Fibroblast of lung (primary cell): ENCODE measurements at regions not wholly inside any gene's neighbourhood (a gene's known extent, or its start where the extent isn't known, plus 50 kb on each side); places are given as distances from the start of the nearest gene placed in this dataset.

ENCODE experiments used
- DNase-seq, 2 donors: peaks; one replicate each; pipeline versions ENCODE4 v3.0.0 to v3.0.0-alpha.2; 2010; ENCODE audit warnings: low read depth in 2 of 2
- H2AFZ ChIP-seq: 2 replicates; pipeline ENCODE4 v1.5.1; 2012; ENCODE audit warnings: low read length, control low read depth, inconsistent platforms
- H3K27ac ChIP-seq: 2 replicates; pipeline ENCODE4 v1.5.1; 2011; ENCODE audit warnings: low read length, control low read depth; ENCODE audit not compliant: insufficient read depth
- H3K27me3 ChIP-seq: 2 replicates; pipeline ENCODE4 v1.5.1; 2011; ENCODE audit warnings: mild to moderate bottlenecking, low read length; ENCODE audit not compliant: control insufficient read depth, insufficient read depth
- H3K36me3 ChIP-seq: 2 replicates; pipeline ENCODE4 v1.5.1; 2011; ENCODE audit warnings: low read length; ENCODE audit not compliant: control insufficient read depth, insufficient read depth
- H3K4me1 ChIP-seq: 2 replicates; pipeline ENCODE4 v1.5.1; 2011; ENCODE audit warnings: low read length; ENCODE audit not compliant: control insufficient read depth, insufficient read depth; ENCODE audit errors: extremely low read depth
- H3K4me2 ChIP-seq: 2 replicates; pipeline ENCODE4 v1.5.1; 2011; ENCODE audit warnings: low read length, control low read depth; ENCODE audit not compliant: insufficient read depth; ENCODE audit errors: extremely low read depth
- H3K4me3 ChIP-seq, 4 experiments: fragments of 200-600 bp in 1 of 4; sonication (generic) in 1 of 4; replicated peaks in 1 of 4; 2 replicates each; pipeline ENCODE4 v1.5.1; 2011 to 2016; ENCODE audit warnings: low read length in 4 of 4, low read depth in 3 of 4, mild to moderate bottlenecking in 3 of 4, control low read depth in 2 of 4, inconsistent platforms in 1 of 4, mixed read lengths in 1 of 4; ENCODE audit not compliant: insufficient read depth in 1 of 4; ENCODE audit errors: control extremely low read depth in 1 of 4
- H3K79me2 ChIP-seq: 2 replicates; pipeline ENCODE4 v1.5.1; 2012; ENCODE audit warnings: mild to moderate bottlenecking, low read length, inconsistent platforms; ENCODE audit not compliant: control insufficient read depth, insufficient read depth
- H3K9ac ChIP-seq: 2 replicates; pipeline ENCODE4 v1.5.1; 2011; ENCODE audit warnings: mild to moderate bottlenecking, low read length, control low read depth; ENCODE audit not compliant: insufficient read depth
- H3K9me3 ChIP-seq: 2 replicates; pipeline ENCODE4 v1.5.1; 2012; ENCODE audit warnings: low read depth, low read length; ENCODE audit not compliant: control insufficient read depth, insufficient read depth
- H4K20me1 ChIP-seq: 2 replicates; pipeline ENCODE4 v1.5.1; 2011; ENCODE audit warnings: low read length; ENCODE audit not compliant: control insufficient read depth, insufficient read depth; ENCODE audit errors: extremely low read depth
- CTCF ChIP-seq, 2 donors: IDR thresholded peaks in 1 of 2; conservative IDR thresholded peaks in 1 of 2; 1 replicate in 1 of 2; 2 replicates in 1 of 2; pipeline ENCODE4 v1.5.1; 2011 to 2012; ENCODE audit warnings: low read length in 2 of 2, control low read depth in 1 of 2, inconsistent platforms in 1 of 2, low read depth in 1 of 2, mild to moderate bottlenecking in 1 of 2
- EZH2 ChIP-seq: IDR thresholded peaks from 2 replicates; pipeline ENCODE4 v1.5.1; 2012; ENCODE audit warnings: low read length, control low read depth, mild to moderate bottlenecking; ENCODE audit errors: missing control alignments

- no peak overlapping the region for H2AFZ ChIP-seq
- H3K79me2 ChIP-seq = no peaks in the 10 kb centered on the region
- no peak overlapping the region for H3K27ac ChIP-seq
- no peak for TF ChIP-seq EZH2
- TF ChIP-seq CTCF (conservative IDR thresholded peaks at IDR 0.05 in 1 of 2, IDR thresholded peaks at IDR 0.05 in 1 of 2; ENCODE audit: low read depth in 1 of 2, low read length in 2 of 2) = no peak
- H3K9me3 ChIP-seq = no peaks in the 10 kb centered on the region
- no peaks in the 10 kb centered on the region for H4K20me1 ChIP-seq
- H3K9ac ChIP-seq = no peak overlapping the region
- no peaks in the 10 kb centered on the region for H3K27me3 ChIP-seq
- H3K4me3 ChIP-seq = no peak overlapping the region
- DNase-seq = no peak
- no peaks in the 10 kb centered on the region for H3K4me1 ChIP-seq
- H3K4me2 ChIP-seq = no peak overlapping the region
- H3K36me3 ChIP-seq = no peaks in the 10 kb centered on the region
Observed at GRCh38 chr6:40011844-40012243, 77.6 kb upstream of the MOCS1 start.

- no peaks in the 10 kb centered on the region for H3K36me3 ChIP-seq
- H3K27ac ChIP-seq = no peak overlapping the region
- H3K4me2 ChIP-seq = no peak overlapping the region
- DNase-seq = no peak
- no peaks in the 10 kb centered on the region for H4K20me1 ChIP-seq
- H3K9me3 ChIP-seq = no peaks in the 10 kb centered on the region
- H2AFZ ChIP-seq = no peak overlapping the region
- TF ChIP-seq CTCF (conservative IDR thresholded peaks at IDR 0.05 in 1 of 2, IDR thresholded peaks at IDR 0.05 in 1 of 2; ENCODE audit: low read depth in 1 of 2, low read length in 2 of 2) (no peak), EZH2 (no peak)
- H3K27me3 ChIP-seq = no peaks in the 10 kb centered on the region
- no peaks in the 10 kb centered on the region for H3K79me2 ChIP-seq
- no peaks in the 10 kb centered on the region for H3K4me1 ChIP-seq
- no peak overlapping the region for H3K4me3 ChIP-seq
- no peak overlapping the region for H3K9ac ChIP-seq
Observed at GRCh38 chr6:40000964-40001515, 66.8 kb upstream of the MOCS1 start.

- Histone ChIP-seq H3K27me3 (no peaks in the 10 kb centered on the region), H3K27ac (no peak overlapping the region), H3K9ac (no peak overlapping the region), H3K4me3 (no peak overlapping the region), H3K9me3 (no peaks in the 10 kb centered on the region), H2AFZ (no peak overlapping the region), H3K79me2 (no peaks in the 10 kb centered on the region), H3K4me1 (no peaks in the 10 kb centered on the region), H3K4me2 (no peak overlapping the region), H4K20me1 (no peaks in the 10 kb centered on the region), H3K36me3 (no peaks in the 10 kb centered on the region)
- TF ChIP-seq CTCF (conservative IDR thresholded peaks at IDR 0.05 in 1 of 2, IDR thresholded peaks at IDR 0.05 in 1 of 2; ENCODE audit: low read depth in 1 of 2, low read length in 2 of 2) (no peak), EZH2 (no peak)
- no peak for DNase-seq
Observed at GRCh38 chr6:39999006-39999867, 65.0 kb upstream of the MOCS1 start.
